ENCODE measurements at regions not wholly inside any gene's neighbourhood (a gene's known extent, or its start where the extent isn't known, plus 50 kb on each side); places are given as distances from the start of the nearest gene placed in this dataset.
"Not testable (repeated sequence)": the region's sequence is repeated elsewhere in the genome, so short reads cannot be mapped to it uniquely, and the experiment has no call there.

DNA sequence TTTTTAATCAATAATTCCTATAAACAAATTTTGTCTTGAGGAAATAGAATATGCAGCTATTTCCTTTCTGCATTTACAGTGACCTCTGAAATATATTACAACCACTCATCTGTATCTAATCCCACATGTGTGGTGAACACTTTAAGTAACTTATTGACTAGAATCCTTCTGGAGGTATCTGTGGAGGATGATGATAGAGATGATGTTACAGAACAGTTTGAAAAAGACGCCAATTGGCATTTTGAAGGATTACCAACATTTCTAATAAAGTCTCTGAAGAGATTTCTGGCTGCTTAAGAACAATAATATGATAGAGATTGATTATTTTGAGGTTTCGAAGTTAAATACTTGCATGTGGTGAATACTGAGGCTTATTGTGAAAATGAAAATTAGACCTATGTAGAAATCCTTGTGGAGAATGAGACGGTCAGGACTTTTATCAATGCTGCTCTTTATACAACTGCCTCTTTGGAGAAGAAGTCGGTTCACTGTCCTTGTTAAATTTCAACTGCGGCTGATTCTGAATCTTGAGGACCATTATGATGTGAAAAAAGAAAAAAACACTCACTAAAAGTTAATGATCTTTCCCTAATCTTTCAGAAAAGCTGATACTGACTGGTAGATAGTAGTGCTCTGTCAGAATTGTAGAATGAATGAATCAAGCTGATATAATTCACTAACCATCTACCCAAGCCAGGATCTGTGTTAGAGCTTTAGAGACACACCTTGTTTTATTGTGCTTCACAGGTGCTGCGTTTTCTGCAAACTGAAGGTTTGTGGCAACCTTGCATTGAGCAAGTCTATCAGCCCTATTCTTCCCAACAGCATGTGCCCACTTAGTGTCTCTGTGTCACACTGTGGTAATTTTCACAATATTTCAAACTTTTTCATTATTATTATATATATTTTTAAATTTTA is 204.7 kb downstream of the SPRY1 start:
- DNase-seq (ENCODE audit: low spot score): no peak

DNA sequence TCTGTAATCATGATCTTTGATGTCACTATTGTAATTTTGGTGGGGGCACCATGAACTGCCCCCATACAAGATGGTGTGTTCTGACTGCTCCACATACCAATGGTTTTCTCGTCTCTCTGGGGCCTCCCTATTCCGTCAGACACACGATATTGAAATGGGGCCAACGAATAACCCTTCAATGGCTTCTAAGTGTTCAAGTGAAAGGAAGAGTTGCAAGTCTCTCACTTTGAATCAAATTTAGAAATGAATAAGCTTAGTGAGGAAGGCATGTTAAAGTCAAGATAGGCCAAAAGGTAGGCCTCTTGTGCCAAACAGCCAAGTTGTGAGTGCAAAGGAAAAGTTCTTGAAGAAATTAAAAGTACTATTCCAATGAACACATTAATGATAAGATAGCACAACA is 205.4 kb downstream of the SPRY1 start:
- no peak for DNase-seq (ENCODE audit: low spot score)

DNA sequence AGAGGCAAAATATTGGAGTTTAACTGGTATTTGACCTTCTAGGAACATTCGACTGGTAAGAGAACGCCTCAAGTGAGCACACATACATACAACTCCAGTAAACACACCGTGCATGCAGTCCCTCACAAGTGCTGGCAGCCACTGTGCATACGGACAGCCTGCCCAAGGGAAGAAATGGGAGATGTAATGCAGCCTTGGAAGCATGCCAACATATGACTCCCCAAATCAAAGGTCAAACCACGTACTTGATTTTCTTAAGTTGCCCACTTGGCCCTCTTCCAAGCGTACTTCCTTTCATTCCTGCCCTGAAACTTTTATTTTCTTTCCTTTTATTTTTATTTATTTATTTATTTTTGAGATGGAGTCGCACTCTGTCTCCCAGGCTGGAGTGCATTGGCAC is 206.6 kb downstream of the SPRY1 start:
- DNase-seq (ENCODE audit: low spot score): peak; percentile 84

DNA sequence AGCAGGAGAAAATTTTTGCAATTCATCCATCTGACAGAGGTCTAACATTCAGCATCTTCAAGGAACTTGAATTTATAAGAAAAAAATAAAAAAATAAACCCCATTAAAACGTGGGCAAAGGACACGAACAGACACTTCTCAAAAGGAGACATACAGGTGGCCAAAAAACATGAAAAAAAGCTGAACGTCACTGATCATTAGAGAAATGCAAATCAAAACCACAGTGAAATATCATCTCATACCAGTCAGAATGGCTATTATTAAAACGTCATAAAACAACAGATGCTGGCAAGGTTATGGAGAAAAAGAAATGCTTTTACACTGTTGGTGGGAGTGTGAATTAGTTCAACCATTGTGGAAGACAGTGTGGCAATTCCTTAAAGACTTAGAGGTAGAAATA is 209.2 kb downstream of the SPRY1 start:
- not testable (repeated sequence) for DNase-seq (ENCODE audit: low spot score)

DNA sequence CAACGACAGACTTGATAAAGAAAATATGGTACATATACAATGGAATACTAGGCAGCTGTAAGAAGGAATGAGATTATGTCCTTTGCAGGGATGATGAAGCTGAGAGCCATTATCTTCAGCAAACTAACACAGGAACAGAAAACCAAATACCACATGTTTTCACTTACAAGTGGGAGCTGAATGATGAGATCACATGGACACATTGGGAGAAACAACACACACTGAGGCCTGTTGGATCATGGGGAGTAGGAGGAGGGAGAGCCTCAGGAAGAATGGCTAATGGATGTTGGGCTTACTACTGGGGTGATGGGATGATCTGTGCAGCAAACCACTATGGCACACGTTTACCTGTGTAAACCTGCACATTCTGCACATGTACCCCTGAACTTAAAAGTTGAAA is 209.7 kb downstream of the SPRY1 start:
- DNase-seq (ENCODE audit: low spot score): no peak

DNA sequence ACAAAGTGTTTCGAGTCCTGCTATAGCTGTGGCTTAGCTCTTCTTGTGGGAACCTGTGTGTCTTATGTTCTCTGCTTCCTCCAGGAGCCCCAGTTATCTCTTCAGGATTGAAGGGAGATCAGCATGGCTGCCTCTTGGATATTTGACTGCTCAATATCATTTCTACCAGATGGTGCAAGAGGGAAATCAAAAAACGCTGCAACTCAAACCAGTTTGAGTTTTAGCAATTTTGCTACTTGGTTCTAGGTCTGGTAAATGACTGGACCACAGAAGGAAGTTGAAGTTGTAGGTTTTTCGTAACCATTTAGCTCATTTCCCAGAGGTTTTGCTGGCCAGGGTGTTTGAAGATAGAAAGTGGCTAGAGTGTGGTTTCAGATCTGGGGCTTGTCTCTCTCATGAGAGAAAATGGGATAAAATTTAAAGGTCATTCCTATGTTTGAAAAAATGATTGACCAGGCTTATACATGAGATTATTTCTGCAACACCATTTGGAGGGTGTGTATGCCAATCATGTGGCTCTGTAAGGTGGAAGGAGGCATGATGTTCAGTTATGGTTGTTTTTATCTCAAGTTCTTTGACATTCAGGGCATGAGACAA is 210.4 kb downstream of the SPRY1 start:
- DNase-seq (ENCODE audit: low spot score): no peak

DNA sequence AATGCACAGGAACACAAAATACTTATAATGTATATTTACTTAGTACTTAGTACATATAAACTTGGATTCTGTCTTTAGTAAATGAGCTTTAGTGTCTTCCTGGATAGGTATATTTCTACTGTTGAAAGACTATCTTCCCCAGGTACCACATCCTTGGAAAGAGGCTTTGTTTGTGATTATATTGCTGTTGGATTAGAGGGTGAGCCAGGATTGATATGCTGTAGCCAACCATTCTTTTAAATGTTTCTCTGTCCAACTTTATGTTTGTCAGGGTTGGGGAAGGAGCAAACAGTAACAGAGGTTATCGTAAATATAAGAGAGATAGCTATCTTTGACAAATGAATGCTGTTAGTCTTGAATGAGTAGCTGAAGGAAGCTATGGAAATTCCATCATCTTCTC is 213.2 kb downstream of the SPRY1 start:
- no peak for DNase-seq (ENCODE audit: low spot score)

DNA sequence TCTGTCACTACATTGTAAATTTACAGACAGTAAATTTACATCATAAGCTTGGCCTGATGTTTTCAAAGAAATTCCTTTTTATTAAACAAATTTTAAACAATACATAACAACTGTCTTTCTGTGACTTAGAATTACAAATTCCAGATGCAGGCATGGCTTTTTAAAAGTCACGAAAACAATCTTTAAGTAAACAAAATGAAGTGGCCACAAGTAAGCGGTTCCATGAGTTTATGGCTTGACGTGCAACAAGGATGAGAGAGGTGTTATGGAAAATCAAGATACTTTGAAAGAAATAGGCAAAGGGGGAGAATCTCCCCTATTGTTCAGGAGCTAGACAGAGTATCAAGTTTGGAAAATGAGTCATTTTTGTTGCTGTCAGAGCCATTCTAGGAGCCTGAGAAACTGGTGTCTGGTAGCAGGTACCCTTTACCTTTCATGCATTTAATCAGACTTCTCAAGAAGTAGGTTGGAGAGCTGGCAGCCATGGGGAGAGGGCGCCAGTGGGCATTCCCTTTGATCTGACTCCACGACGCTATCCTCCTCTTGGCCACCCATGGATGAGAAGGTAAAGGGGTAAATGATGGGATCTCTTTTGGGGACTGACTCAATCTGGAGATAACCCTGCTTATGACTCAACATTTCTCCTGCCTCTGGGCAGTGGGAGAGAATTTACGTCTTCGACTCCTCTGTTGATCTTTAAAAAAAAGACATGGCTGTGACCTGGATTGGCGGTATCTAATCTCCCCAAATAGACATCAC is 217.2 kb downstream of the SPRY1 start:
- DNase-seq (ENCODE audit: low spot score): no peak

DNA sequence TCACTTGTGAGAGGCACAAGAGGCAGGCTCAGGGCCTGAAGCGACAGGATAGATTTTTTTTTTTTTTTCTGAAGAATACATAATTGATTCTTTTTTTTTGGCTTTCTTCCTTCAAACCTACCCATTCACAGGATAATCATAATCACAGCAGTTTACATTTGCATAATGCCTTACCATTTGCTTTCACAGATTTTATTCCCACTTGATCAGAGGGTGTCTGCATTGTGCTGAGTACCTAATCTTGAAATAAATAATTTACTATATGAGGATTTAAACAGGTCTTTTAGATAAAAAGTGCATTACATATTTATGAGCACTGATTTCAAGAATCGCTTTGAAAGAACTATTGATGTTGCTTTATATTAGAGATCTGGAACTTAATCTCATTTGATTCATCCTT is 219.3 kb downstream of the SPRY1 start:
- DNase-seq (ENCODE audit: low spot score): no peak

DNA sequence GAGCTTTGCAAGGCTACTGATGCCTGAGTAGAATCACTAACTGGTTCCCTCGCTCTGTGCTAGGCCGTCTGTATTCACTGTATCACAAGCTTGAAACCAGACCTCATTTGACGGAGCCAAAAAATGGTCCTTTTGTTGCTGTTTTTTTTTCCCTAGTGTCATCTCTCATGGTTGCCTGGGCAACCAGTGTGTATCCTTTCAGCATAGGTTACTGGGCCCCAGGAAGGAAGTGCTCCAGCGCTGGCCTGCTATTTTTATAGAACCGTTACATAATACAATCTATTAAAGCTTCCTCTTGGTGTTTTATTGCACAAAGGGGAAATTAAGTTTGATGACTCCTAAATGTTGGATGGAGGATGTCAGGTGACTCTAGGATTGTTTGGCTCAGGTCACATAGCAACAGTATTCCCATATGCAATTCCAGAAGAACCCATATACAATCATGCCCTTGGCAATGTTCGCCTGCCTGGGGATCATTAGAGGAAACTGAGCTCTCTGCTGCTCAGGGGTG is 220.4 kb downstream of the SPRY1 start:
- no peak for DNase-seq (ENCODE audit: low spot score)

DNA sequence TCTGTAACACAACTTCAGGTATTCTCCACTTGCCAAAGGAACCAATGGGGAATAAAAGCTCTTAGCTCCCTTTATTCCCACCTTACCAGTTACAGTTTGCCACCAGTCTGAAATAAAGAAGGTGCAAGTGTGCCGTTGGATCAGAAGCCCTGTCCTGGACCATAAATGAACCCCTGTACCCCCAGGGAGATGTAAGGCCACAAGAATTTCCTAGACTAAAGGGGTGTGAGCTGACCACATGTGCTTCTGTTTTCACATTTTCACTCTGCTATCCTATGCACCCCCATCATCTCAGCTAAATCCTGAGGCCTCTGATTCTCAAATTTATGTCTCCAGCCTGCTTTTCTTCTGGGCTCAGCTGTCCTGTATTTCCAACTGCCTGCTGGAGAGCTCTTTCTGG is 221.2 kb downstream of the SPRY1 start:
- DNase-seq (ENCODE audit: low spot score): no peak

DNA sequence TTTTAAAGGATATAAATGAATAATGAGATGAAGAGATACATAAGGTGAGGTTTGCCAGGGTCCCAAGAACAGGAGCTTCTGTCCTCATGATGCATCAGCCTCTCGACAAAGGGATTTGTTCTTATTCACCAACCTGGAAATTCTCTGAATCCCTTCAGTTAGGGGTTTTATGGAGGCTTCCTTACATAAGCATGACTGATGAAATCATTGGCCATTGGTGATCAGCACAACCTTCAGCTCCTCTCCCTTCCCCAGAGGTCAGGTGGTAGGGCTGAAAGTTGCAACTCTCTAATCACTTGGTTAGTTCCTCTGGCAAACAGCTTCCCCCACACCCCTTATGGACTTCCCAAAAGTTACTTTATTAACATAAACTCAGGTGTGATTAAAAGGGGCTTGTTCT is 222.0 kb downstream of the SPRY1 start:
- DNase-seq (ENCODE audit: low spot score): no peak

DNA sequence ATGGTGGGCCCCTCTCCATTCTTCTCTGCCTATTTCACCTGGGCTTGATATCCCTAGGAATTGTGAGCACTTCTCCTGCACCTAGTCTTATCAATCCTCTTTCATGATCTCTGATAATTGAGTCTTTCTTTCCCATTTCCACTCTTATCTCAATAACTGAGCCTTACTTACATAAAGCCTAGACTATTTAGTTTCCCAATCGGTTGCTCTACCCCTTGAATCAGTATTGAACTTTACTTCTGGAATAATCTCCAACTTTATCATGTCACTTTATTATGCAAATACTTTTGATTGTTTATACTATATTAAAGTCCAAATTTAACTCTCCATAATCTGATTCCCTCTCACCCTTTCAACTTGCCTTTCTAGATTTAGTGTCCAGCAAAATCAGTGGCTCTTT is 222.7 kb downstream of the SPRY1 start:
- no peak for DNase-seq (ENCODE audit: low spot score)

DNA sequence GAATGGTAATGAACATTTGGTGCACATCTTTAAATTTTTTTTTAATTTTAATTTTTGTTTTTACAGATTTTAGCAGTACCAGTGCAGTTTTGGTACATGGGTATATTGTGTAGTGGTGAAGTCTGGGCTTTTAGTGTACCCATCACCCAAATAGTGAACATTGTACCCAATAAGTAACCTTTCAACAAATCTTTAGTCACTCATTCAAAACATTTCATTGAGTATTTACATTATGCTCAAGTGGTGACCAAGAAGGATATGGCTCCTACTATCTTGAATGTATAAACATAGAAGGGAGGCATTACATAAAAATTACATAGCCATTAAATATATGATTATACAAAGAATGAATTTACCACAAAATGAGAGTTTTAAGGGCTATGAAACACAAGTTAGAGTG is 223.3 kb downstream of the SPRY1 start:
- no peak for DNase-seq (ENCODE audit: low spot score)

DNA sequence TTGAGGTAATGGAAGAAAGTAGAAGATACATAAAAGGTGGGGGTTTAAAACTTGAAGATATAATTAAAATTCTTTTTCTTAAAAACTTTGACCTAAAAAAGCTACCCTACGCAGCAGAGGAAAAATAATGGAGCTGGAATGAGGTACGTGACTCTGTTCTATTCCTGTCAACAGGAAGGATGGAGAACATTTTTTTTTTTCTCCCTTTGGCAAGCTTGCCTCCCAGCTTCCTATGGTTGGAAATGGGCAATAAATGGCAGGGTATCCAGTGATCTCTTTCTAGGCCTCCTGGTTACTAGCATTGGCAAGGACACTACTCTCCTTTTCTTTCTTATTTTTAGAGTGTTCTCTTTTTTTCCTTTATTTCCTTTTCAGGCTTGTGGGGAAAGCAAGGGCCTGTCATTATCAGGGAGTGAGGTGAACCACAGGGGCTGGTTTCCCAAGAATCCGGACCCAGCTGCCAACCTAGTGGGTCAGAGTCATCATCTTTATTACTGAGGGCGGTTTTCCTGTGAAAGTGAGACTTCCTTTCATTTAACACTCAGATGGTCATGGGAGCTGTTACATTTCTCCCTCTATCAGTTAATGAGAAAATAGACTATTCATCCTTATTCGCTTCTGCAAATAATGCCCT is 224.6 kb downstream of the SPRY1 start:
- DNase-seq (ENCODE audit: low spot score): no peak

DNA sequence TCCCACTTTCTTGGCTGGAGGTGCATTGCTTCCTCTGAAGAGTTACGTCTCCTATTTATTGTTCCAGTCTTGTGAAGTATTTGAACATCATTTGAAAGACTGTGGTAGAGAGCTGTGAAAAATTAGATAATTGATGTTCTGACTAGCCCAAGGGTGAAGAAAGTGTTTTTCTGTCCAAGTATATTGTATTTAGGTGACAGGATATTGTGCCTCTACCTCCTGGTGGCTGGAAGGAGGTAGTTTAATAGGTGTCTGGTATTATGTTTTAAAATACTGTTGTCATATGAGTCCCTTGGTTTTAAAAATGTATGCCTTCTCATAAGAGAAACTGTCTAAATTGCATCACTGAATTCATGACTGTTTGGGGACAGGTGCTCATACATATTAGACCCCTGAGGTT is 226.0 kb downstream of the SPRY1 start:
- DNase-seq (ENCODE audit: low spot score): no peak

DNA sequence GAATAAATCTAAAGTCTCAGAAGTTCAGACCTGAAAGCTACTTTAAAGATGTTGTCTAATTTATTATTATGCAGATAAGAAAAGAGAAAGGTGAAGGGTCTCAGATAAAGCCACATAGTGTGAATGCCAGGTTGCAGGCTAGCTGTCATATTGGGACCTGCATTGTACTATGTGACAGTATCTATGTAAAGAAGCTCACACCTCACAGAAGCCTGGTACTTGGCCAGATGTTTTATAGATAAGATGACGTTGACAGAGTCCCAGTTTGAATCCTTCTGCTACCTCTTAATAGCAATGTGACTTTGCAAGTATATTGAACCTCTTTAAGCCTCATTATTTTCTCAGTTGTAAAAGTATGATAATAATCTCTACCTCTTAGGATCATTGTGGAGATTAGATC is 227.0 kb downstream of the SPRY1 start:
- DNase-seq (ENCODE audit: low spot score): no peak

DNA sequence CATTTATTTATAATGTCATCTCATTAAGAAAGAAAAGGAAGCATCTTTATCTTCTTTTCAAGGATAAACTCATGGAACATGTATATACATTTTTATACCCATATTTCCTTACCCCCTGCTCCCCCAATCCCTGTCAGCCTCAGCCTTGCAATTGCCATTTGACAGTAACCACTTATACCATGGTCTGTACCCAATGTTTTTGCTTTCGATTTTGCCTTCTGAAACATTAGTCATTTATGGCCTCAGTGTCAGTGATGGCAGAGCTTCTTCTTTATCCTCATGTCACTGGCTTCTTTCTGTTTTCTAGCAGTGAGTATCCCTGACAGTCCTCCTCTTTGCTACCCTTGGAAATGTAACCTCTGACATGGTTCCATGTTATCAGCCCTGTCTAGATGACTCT is 228.4 kb downstream of the SPRY1 start:
- no peak for DNase-seq (ENCODE audit: low spot score)

DNA sequence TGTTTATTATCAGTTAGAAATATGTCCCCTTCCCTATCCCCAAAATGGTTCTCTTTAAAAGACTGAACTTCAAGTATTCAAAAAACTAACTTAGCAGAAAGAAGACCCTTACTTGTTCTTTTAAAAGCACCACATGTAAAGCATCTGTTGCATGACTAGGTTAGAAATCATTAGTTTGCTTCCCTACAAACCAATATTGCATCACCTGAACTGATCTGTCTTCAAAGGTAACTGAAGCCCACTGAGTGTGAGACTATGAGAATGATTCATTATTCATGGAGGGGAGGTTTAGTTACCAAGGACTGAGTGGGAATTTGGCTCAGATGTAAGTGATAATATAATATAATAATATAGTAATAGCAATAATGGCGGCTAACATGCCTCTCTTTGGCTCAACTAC is 231.7 kb downstream of the SPRY1 start:
- no peak for DNase-seq (ENCODE audit: low spot score)

DNA sequence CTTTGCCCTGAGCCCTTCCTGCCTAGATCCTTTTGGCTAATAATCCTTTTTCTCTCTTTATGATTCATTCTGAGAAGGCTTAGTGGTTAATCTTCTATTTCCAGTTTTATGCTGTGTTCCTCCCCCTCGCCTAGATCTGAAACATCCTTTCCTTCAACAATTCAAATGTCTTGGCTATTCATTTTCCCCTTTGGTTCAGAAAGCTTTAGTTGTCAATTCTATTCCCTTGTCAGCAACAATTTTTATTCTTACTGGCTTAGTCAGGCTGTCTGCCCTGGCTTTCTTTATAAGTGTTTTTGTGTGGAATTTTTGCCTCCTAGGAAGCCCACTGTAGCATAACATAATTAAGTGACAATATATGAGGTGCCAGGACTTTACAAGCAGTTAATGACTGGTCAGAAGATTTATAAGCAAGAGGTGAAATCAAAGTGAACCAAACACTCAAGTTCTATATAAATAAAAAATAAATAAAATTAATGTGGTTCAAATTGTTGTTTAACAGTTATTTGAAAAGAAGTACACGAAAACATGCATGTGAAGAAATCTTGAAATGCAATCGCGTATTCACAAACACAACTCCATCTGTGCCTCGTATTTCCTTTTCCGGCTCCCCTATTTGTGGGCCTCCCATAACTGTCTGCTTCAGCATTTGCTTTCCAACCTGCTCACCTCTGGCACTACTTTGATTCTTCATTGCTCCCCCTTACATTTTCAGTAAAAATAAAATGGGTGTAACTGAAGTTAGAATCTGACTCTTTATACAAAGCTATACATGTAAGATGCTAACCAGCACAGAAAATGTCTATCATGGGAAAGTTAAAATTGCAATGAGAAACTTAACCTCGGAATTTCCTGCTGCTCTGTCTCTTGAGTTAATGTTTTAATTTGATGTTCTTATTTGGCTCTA is 235.4 kb downstream of the SPRY1 start:
- DNase-seq (ENCODE audit: low spot score): no peak

DNA sequence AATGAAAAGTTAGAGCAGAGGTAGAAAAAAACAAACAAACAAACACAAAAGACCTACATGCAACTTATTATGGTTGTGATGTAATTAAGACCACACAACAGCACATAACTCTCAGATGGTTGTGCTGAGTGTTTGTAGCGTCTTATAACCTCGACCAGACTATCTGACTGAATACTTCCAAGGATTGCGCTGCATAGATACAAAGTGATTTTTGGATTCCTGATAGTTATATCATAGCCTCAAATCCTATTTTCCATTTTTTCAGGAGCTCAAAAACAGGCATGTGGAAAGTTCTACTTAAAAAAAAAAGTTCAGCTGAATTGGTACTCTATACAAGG is 236.1 kb downstream of the SPRY1 start:
- DNase-seq (ENCODE audit: low spot score): no peak
